ENCODE measurements at regions not wholly inside any gene's neighbourhood (a gene's known extent, or its start where the extent isn't known, plus 50 kb on each side); places are given as distances from the start of the nearest gene placed in this dataset.

DNA sequence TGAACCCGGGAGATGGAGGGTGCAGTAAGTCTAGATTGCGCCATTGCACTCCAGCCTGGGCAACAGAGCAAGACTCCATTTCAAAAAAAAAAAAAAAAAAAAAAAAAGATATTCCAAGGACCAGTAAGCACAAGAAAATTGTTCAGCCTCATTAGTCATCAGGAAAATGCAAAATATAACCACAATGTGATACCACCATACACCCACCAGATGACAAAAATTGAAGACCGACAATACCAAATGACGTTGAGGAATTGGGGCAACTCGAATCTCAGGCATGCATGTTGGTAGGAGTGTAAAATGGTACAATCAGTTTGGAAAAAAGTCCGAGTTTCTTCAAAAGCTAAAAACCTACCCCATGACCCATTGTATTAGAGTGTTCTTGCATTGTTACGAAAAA, 130.2 kb upstream of the FAM9B start:
- TF ChIP-seq EZH2phosphoT487 (conservative IDR thresholded peaks at IDR 0.05; ENCODE audit: low read length) = no peak
- no peak for TF ChIP-seq CTCF (IDR thresholded peaks at IDR 0.05; ENCODE audit: insufficient read depth, low read length, poor library complexity, severe bottlenecking)
- Histone ChIP-seq H3K9ac (ENCODE audit: low read length) (no peak overlapping the region), H3K9me3 (ENCODE audit: insufficient read depth, low read length) (peaks cover 5% of the 10 kb centered on the region; the same call in 1 of the 2 replicates), H3K9me2 (replicated peaks; ENCODE audit: insufficient read depth, low read length) (no peaks in the 10 kb centered on the region), H4K20me1 (ENCODE audit: low read depth, low read length) (no peaks in the 10 kb centered on the region), H3K27ac (ENCODE audit: low read depth, low read length) (peak overlapping the region; percentile 98), H3K4me2 (ENCODE audit: low read depth, low read length, poor library complexity, severe bottlenecking) (peak overlapping the region; percentile 80), H3F3A (ENCODE audit: insufficient read depth) (peaks cover 31% of the 10 kb centered on the region), H3K27me3 (ENCODE audit: low read length) (no peaks in the 10 kb centered on the region), H3K36me3 (ENCODE audit: low read length) (no peaks in the 10 kb centered on the region), H3K4me3 (ENCODE audit: insufficient read depth, low read length, poor library complexity, severe bottlenecking) (peak overlapping the region; percentile 34), H2AFZ (ENCODE audit: low read depth, low read length, severe bottlenecking) (no peak overlapping the region), H3K79me2 (ENCODE audit: insufficient read depth, low read length) (no peaks in the 10 kb centered on the region)

GRCh38 chrX:9164533-9165426, 130.9 kb upstream of the FAM9B start:
- Histone ChIP-seq H3K79me2 (ENCODE audit: insufficient read depth, low read length) (no peaks in the 10 kb centered on the region), H4K20me1 (ENCODE audit: low read depth, low read length) (no peaks in the 10 kb centered on the region), H3K9me3 (ENCODE audit: insufficient read depth, low read length) (peaks cover 5% of the 10 kb centered on the region; the same call in 1 of the 2 replicates), H3K27me3 (ENCODE audit: low read length) (no peaks in the 10 kb centered on the region), H3K27ac (ENCODE audit: low read depth, low read length) (peak overlapping the region; percentile 98), H3K36me3 (ENCODE audit: low read length) (no peaks in the 10 kb centered on the region), H3K4me2 (ENCODE audit: low read depth, low read length, poor library complexity, severe bottlenecking) (peak overlapping the region; percentile 80), H3K9me2 (replicated peaks; ENCODE audit: insufficient read depth, low read length) (no peaks in the 10 kb centered on the region), H3K9ac (ENCODE audit: low read length) (peak overlapping the region; percentile 39), H2AFZ (ENCODE audit: low read depth, low read length, severe bottlenecking) (no peak overlapping the region), H3K4me3 (ENCODE audit: insufficient read depth, low read length, poor library complexity, severe bottlenecking) (peak overlapping the region; percentile 34), H3F3A (ENCODE audit: insufficient read depth) (peaks cover 31% of the 10 kb centered on the region)
- TF ChIP-seq EZH2phosphoT487 (conservative IDR thresholded peaks at IDR 0.05; ENCODE audit: low read length) = no peak
- no peak for TF ChIP-seq CTCF (IDR thresholded peaks at IDR 0.05; ENCODE audit: insufficient read depth, low read length, poor library complexity, severe bottlenecking)

DNA sequence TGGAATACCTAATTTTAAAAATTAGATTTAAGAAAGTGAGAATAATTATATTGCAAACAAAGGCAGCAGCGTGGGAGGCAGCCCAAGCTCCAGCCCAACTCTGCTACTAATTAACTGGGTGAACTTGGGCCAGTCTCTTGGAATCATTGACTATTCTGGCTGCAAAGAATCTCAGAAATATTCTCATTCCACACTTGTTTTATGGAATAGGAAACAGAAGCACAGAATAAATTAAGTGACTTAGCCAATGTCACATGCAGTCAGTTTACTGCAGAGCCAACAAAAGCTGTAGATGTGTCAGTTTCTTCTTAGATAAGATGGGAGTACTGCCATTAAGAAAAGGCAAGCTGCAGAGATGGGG, 132.6 kb upstream of the FAM9B start:
- Histone ChIP-seq H3K36me3 (ENCODE audit: low read length) (no peaks in the 10 kb centered on the region), H3K27me3 (ENCODE audit: low read length) (no peaks in the 10 kb centered on the region), H3K79me2 (ENCODE audit: insufficient read depth, low read length) (no peaks in the 10 kb centered on the region), H3F3A (ENCODE audit: insufficient read depth) (peaks cover 31% of the 10 kb centered on the region), H2AFZ (ENCODE audit: low read depth, low read length, severe bottlenecking) (no peak overlapping the region), H3K9me3 (ENCODE audit: insufficient read depth, low read length) (peaks cover 5% of the 10 kb centered on the region; the same call in 1 of the 2 replicates), H3K4me3 (ENCODE audit: insufficient read depth, low read length, poor library complexity, severe bottlenecking) (no peak overlapping the region), H3K4me2 (ENCODE audit: low read depth, low read length, poor library complexity, severe bottlenecking) (peak overlapping the region; percentile 80), H3K9me2 (replicated peaks; ENCODE audit: insufficient read depth, low read length) (no peaks in the 10 kb centered on the region), H4K20me1 (ENCODE audit: low read depth, low read length) (no peaks in the 10 kb centered on the region), H3K27ac (ENCODE audit: low read depth, low read length) (peak overlapping the region; percentile 98), H3K9ac (ENCODE audit: low read length) (peak overlapping the region; percentile 24)
- TF ChIP-seq CTCF (IDR thresholded peaks at IDR 0.05; ENCODE audit: insufficient read depth, low read length, poor library complexity, severe bottlenecking) (no peak), EZH2phosphoT487 (conservative IDR thresholded peaks at IDR 0.05; ENCODE audit: low read length) (no peak)

Data from SU-DHL-6 (cell line).